Loucy (cell line): ENCODE measurements at regions not wholly inside any gene's neighbourhood (a gene's known extent, or its start where the extent isn't known, plus 50 kb on each side); places are given as distances from the start of the nearest gene placed in this dataset.

Source experiments
- H2AFZ ChIP-seq: fragments of 200-600 bp; sonication (generic); 2 replicates; pipeline ENCODE4 v1.6.0; 2016; ENCODE audit warnings: antibody characterized with exemption, mild to moderate bottlenecking, low read length, moderate library complexity
- H3F3A ChIP-seq: fragments of 200-600 bp; 2 replicates; pipeline ENCODE4 v1.6.0; 2016; ENCODE audit warnings: antibody characterized with exemption, low read depth, mild to moderate bottlenecking
- H3K27me3 ChIP-seq: fragments of 200-600 bp; sonication (generic); 2 replicates; pipeline ENCODE4 v1.6.1; 2014; ENCODE audit warnings: low read length, mild to moderate bottlenecking; ENCODE audit not compliant: insufficient read depth, poor library complexity, severe bottlenecking
- H3K36me3 ChIP-seq: fragments of 200-600 bp; sonication (generic); 2 replicates; pipeline ENCODE4 v1.6.1; 2016; ENCODE audit warnings: low read length; ENCODE audit not compliant: insufficient read depth
- H3K4me1 ChIP-seq: fragments of 200-600 bp; sonication (generic); 2 replicates; pipeline ENCODE4 v1.5.1; 2014; ENCODE audit warnings: low read length, mild to moderate bottlenecking; ENCODE audit not compliant: insufficient read depth, poor library complexity, severe bottlenecking
- H3K4me2 ChIP-seq: fragments of 200-600 bp; sonication (generic); 2 replicates; pipeline ENCODE4 v1.6.0; 2014; ENCODE audit warnings: antibody characterized with exemption, low read length, low read depth, mild to moderate bottlenecking; ENCODE audit not compliant: poor library complexity, severe bottlenecking
- H3K4me3 ChIP-seq: fragments of 200-600 bp; sonication (generic); 2 replicates; pipeline ENCODE4 v1.5.1; 2014; ENCODE audit warnings: low read length, mild to moderate bottlenecking, mixed read lengths; ENCODE audit not compliant: poor library complexity, severe bottlenecking
- H3K79me2 ChIP-seq: fragments of 200-600 bp; sonication (generic); 2 replicates; pipeline ENCODE4 v1.6.1; 2014; ENCODE audit warnings: low read length; ENCODE audit not compliant: insufficient read depth
- H3K9ac ChIP-seq: fragments of 200-600 bp; sonication (generic); 2 replicates; pipeline ENCODE4 v1.6.0; 2014; ENCODE audit warnings: mild to moderate bottlenecking, low read depth, low read length, moderate library complexity; ENCODE audit not compliant: poor library complexity, severe bottlenecking
- H3K9me2 ChIP-seq: fragments of 200-600 bp; sonication (generic); replicated peaks from 2 replicates; pipeline ENCODE4 v1.6.1; 2016; ENCODE audit warnings: low read depth, low read length, mixed read lengths
- H3K9me3 ChIP-seq: fragments of 200-600 bp; sonication (generic); 2 replicates; pipeline ENCODE4 v1.6.1; 2014; ENCODE audit warnings: mild to moderate bottlenecking, antibody characterized with exemption, low read length, low read depth; ENCODE audit not compliant: insufficient read depth
- H4K20me1 ChIP-seq: fragments of 200-600 bp; sonication (generic); 2 replicates; pipeline ENCODE4 v1.6.0; 2014; ENCODE audit warnings: antibody characterized with exemption, low read length, mild to moderate bottlenecking; ENCODE audit not compliant: insufficient read depth, poor library complexity, severe bottlenecking
- CTCF ChIP-seq: fragments of 200-600 bp; sonication (generic); conservative IDR thresholded peaks from 2 replicates; pipeline ENCODE4 v1.5.1; 2014; ENCODE audit warnings: mild to moderate bottlenecking, antibody characterized with exemption, low read length
- EZH2phosphoT487 ChIP-seq: fragments of 200-600 bp; IDR thresholded peaks from 2 replicates; pipeline ENCODE4 v1.6.1; 2018; ENCODE audit warnings: antibody characterized with exemption, mild to moderate bottlenecking, moderate library complexity, borderline replicate concordance

GRCh38 chr14:56953884-56954283, 143.6 kb upstream of the OTX2 start:
- Histone ChIP-seq H3K9me3 (no peaks in the 10 kb centered on the region), H3K9me2 (no peaks in the 10 kb centered on the region), H3K79me2 (no peaks in the 10 kb centered on the region), H3F3A (no peaks in the 10 kb centered on the region), H3K27me3 (no peaks in the 10 kb centered on the region), H2AFZ (no peak overlapping the region), H3K4me3 (no peak overlapping the region), H4K20me1 (no peaks in the 10 kb centered on the region), H3K4me1 (no peaks in the 10 kb centered on the region), H3K36me3 (no peaks in the 10 kb centered on the region), H3K4me2 (no peak overlapping the region), H3K9ac (no peak overlapping the region)
- no peak for TF ChIP-seq EZH2phosphoT487
- TF ChIP-seq CTCF: no peak

- Histone ChIP-seq H3K27me3 (no peaks in the 10 kb centered on the region), H4K20me1 (no peaks in the 10 kb centered on the region)
These were observed 142.6 kb upstream of the OTX2 start for GRCh38 chr14:56952766-56953473.

GRCh38 chr14:56949828-56950227, 139.5 kb upstream of the OTX2 start:
- Histone ChIP-seq H3K4me3 (no peak overlapping the region), H2AFZ (no peak overlapping the region), H3K79me2 (no peaks in the 10 kb centered on the region), H3K9me2 (no peaks in the 10 kb centered on the region), H3K9me3 (no peaks in the 10 kb centered on the region), H4K20me1 (no peaks in the 10 kb centered on the region), H3K4me1 (no peaks in the 10 kb centered on the region), H3K36me3 (no peaks in the 10 kb centered on the region), H3K9ac (no peak overlapping the region), H3K27me3 (no peaks in the 10 kb centered on the region), H3K4me2 (no peak overlapping the region), H3F3A (no peaks in the 10 kb centered on the region)
- TF ChIP-seq EZH2phosphoT487: no peak
- TF ChIP-seq CTCF: no peak

More at GRCh38 chr14:56952766-56953473, 142.6 kb upstream of the OTX2 start:
- Histone ChIP-seq H3K9ac (no peak overlapping the region), H3K9me3 (no peaks in the 10 kb centered on the region), H3K4me1 (no peaks in the 10 kb centered on the region), H2AFZ (no peak overlapping the region), H3F3A (no peaks in the 10 kb centered on the region), H3K9me2 (no peaks in the 10 kb centered on the region), H3K4me2 (no peak overlapping the region), H3K4me3 (no peak overlapping the region), H3K36me3 (no peaks in the 10 kb centered on the region), H3K79me2 (no peaks in the 10 kb centered on the region)
- no peak for TF ChIP-seq EZH2phosphoT487
- TF ChIP-seq CTCF: no peak
